ENCODE measurements at regions not wholly inside any gene's neighbourhood (a gene's known extent, or its start where the extent isn't known, plus 50 kb on each side); places are given as distances from the start of the nearest gene placed in this dataset.

- no peak for DNase-seq
Measured at GRCh38 chr11:115736146-115736545, 231.9 kb upstream of the CADM1 start.

- DNase-seq: no peak
Measured at GRCh38 chr11:115724666-115725065, 220.5 kb upstream of the CADM1 start.

- DNase-seq: peak; percentile 4
Measured at GRCh38 chr11:115722711-115723110, 218.5 kb upstream of the CADM1 start.

GRCh38 chr11:115721296-115721995 lies 217.2 kb upstream of the CADM1 start:
- DNase-seq: peak; percentile 44

GRCh38 chr11:115720602-115721245 lies 216.5 kb upstream of the CADM1 start:
- DNase-seq: no peak

GRCh38 chr11:115718945-115719344 lies 214.7 kb upstream of the CADM1 start:
- no peak for DNase-seq

- no peak for DNase-seq
Measured at GRCh38 chr11:115718106-115718505, 213.9 kb upstream of the CADM1 start.

- no peak for DNase-seq
Measured at GRCh38 chr11:115716601-115717529, 212.7 kb upstream of the CADM1 start.

- no peak for DNase-seq
Measured at GRCh38 chr11:115716080-115716479, 211.9 kb upstream of the CADM1 start.

- DNase-seq: no peak
Measured at GRCh38 chr11:115715251-115715770, 211.1 kb upstream of the CADM1 start.

GRCh38 chr11:115712296-115712695 lies 208.1 kb upstream of the CADM1 start:
- no peak for DNase-seq

- peak; percentile 68 for DNase-seq
Measured at GRCh38 chr11:115710980-115711379, 206.8 kb upstream of the CADM1 start.

GRCh38 chr11:115710426-115710825 lies 206.2 kb upstream of the CADM1 start:
- no peak for DNase-seq

- no peak for DNase-seq
Measured at GRCh38 chr11:115709297-115709696, 205.1 kb upstream of the CADM1 start.

GRCh38 chr11:115707180-115707905 lies 203.1 kb upstream of the CADM1 start:
- no peak for DNase-seq

GRCh38 chr11:115706626-115707135 lies 202.5 kb upstream of the CADM1 start:
- DNase-seq: no peak

- no peak for DNase-seq
Measured at GRCh38 chr11:115705200-115705599, 201.0 kb upstream of the CADM1 start.

- DNase-seq: no peak
Measured at GRCh38 chr11:115700981-115701875, 197.0 kb upstream of the CADM1 start.

- DNase-seq: no peak
Measured at GRCh38 chr11:115700496-115700895, 196.3 kb upstream of the CADM1 start.

- DNase-seq: no peak
Measured at GRCh38 chr11:115699733-115700132, 195.5 kb upstream of the CADM1 start.

- DNase-seq: no peak
Measured at GRCh38 chr11:115699326-115699725, 195.1 kb upstream of the CADM1 start.
